Pancreas (tissue), 10 donors: ENCODE measurements at regions not wholly inside any gene's neighbourhood (a gene's known extent, or its start where the extent isn't known, plus 50 kb on each side); places are given as distances from the start of the nearest gene placed in this dataset.

ENCODE experiments used
- ATAC-seq, 4 donors: fragments of 200-7000 bp; cut with Tn5 transposase; one replicate each; pipeline versions ENCODE4 v1.8.0 to v1.9.1; 2020; ENCODE audit warnings: mild to moderate bottlenecking in 4 of 4, moderate library complexity in 4 of 4
- DNase-seq, 6 donors: peaks; one replicate each; pipeline ENCODE4 v3.0.0-alpha.2; 2020
- FAIRE-seq: peaks from 2 replicates; lab custom pipeline; 2012; peaks lifted over from hg19 to GRCh38; lab: Jason Lieb, UNC
- H3K27ac ChIP-seq, 4 donors: fragments of 200-600 bp; sonication (generic); 1 replicate in 3 of 4; 2 replicates in 1 of 4; pipeline versions ENCODE4 v1.5.0 to v1.8.0; 2020
- H3K27me3 ChIP-seq, 4 donors: fragments of 200-600 bp; one replicate each; pipeline ENCODE4 v1.8.0; 2021
- H3K36me3 ChIP-seq, 3 donors: fragments of 200-600 bp; sonication (generic) in 1 of 3; one replicate each; pipeline versions ENCODE4 v1.5.0 to v1.8.0; 2020 to 2021
- H3K4me1 ChIP-seq, 3 donors: fragments of 200-600 bp; one replicate each; pipeline ENCODE4 v1.8.0; 2021
- H3K4me3 ChIP-seq, 4 donors: fragments of 200-600 bp; sonication (generic) in 2 of 4; one replicate each; pipeline versions ENCODE4 v1.5.0 to v1.8.0; 2020 to 2021
- H3K9me3 ChIP-seq, 4 donors: fragments of 200-600 bp; one replicate each; pipeline ENCODE4 v1.8.0; 2021
- WGBS, 2 donors: extraction: QIAGEN DNeasy Blood & Tissue Kit; methylation state at CpG; one replicate each; pipeline ENCODE4 v1.1.7; 2013; 5-methylcytosine and 5-hydroxymethylcytosine counted together
- intact Hi-C, 3 donors: fragments of 100-400 bp; cut with DNase I; formaldehyde crosslinking; loops; one replicate each; pipeline versions ENCODE4 v1.11.1 to v1.14.2; 2022
- TF ChIP-seq, protein P1 (sequence below), 4 donors: fragments of 200-600 bp; sonication (generic) in 3 of 4; IDR thresholded peaks; one replicate each; pipeline versions ENCODE4 v1.5.0 to v1.8.0; 2021; ENCODE audit warnings: antibody characterized with exemption in 4 of 4
- donor health status: healthy with polysubstance abuse.
- donor health status: DM: no; HTN: no; CAD: no; lungs with moderate emphysema.
- donor health status: DM: no; HTN: no; CAD: no.
- donor health status: control.
- donor health status: control.
- donor health status: Bipolar disorder and iron deficiency.
- donor health status: DM: yes; HTN: yes; CAD: no.
- donor health status: DM: no; HTN: no; CAD: no.
- donor health status: DM: no; HTN: no; CAD: no.
- donor health status: DM: yes; HTN: yes; CAD: no.

DNA sequence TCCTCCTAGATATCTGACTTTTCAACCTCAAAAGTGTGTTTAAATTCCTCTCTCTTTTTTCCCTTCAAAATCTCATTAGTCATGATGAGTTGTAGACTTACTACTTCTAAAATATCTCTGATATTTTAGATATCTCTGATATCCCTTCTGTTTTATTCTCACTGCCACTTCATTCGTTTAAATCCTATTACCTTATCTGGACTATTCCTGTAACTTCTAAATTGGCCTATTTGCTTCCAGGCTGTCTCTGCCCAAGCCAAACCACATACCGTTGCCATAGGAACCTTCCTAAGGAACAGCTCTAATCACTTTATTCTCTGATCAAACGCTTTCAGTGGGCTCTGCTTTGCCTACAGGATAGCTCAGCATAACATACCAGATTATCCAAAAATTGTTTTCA, 333.1 kb upstream of the CHRM3 start:
- 29 to 33% methylated on average over 3 of the region's 3 CpGs for whole genome bisulfite sequencing, 2 donors
- Histone ChIP-seq H3K9me3 (no peaks in the 10 kb centered on the region), H3K4me3 (no peak overlapping the region), H3K36me3 (no peaks in the 10 kb centered on the region), H3K27me3 (no peaks in the 10 kb centered on the region), H3K4me1 (no peaks in the 10 kb centered on the region), H3K27ac (no peak overlapping the region)
- intact Hi-C loops, result no loop called here
- ATAC-seq (no peak), FAIRE-seq (no peak), DNase-seq (no peak)
- TF ChIP-seq, protein P1, sequence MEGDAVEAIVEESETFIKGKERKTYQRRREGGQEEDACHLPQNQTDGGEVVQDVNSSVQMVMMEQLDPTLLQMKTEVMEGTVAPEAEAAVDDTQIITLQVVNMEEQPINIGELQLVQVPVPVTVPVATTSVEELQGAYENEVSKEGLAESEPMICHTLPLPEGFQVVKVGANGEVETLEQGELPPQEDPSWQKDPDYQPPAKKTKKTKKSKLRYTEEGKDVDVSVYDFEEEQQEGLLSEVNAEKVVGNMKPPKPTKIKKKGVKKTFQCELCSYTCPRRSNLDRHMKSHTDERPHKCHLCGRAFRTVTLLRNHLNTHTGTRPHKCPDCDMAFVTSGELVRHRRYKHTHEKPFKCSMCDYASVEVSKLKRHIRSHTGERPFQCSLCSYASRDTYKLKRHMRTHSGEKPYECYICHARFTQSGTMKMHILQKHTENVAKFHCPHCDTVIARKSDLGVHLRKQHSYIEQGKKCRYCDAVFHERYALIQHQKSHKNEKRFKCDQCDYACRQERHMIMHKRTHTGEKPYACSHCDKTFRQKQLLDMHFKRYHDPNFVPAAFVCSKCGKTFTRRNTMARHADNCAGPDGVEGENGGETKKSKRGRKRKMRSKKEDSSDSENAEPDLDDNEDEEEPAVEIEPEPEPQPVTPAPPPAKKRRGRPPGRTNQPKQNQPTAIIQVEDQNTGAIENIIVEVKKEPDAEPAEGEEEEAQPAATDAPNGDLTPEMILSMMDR (IDR thresholded peaks at IDR 0.05), result no peak

DNA sequence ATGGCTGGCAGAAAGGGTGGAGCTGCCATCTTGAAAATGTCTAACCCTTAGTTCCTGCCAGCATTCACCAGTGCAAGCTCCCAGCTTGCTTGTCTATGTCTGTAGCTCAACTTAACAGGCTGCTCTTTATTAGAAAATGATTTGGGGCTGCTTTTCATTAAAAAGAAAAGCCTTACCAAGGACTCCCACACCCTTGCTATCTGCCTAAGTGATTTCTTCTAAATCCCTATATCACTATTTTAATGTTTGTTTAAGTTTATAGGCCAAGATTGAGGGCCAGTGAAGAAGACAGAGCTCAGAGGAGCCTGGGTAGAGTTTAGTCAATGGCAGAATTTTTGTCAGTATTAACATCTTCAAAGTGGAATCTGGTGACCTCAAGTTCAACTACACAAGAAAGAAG, 336.8 kb upstream of the CHRM3 start:
- no peak overlapping the region for H3K4me3 ChIP-seq

DNA sequence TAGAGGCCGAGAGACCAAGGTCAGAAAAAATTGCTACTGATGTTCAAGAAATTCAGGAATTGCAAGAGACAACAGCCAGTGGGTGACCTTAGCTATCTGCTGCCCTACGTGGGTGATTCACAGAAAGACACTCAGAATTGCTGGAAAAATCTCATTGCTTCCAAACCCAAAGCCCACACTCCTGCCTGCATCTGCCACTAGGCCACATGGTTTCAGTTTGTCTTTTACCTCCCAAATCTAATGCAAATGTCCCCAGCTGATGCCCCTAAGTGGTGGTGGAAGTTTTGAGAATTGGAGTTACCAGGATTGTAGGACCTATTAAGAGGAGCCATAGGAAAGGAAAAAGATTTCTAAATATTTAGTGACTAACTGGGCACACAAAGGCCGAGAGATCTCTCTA, 341.5 kb upstream of the CHRM3 start:
- intact Hi-C loops, result no loop called here
- DNase-seq (no peak), ATAC-seq (no peak), FAIRE-seq (no peak)
- Histone ChIP-seq H3K4me3 (no peak overlapping the region), H3K4me1 (no peaks in the 10 kb centered on the region), H3K27me3 (peaks cover 0 to 3% (median 0%) of the 10 kb centered on the region in 4 donors), H3K9me3 (no peaks in the 10 kb centered on the region), H3K27ac (no peak overlapping the region), H3K36me3 (no peaks in the 10 kb centered on the region)
- TF ChIP-seq, protein P1 (IDR thresholded peaks at IDR 0.05), result no peak
- WGBS, 2 donors, result 82 to 88% methylated on average over 3 of the region's 3 CpGs

More for the DNA sequence above, 336.8 kb upstream of the CHRM3 start:
- FAIRE-seq, result no peak
- ATAC-seq, result no peak
- peaks cover 0 to 3% (median 0%) of the 10 kb centered on the region in 4 donors for H3K27me3 ChIP-seq
- intact Hi-C loops, result no loop called here
- H3K4me1 ChIP-seq, result no peaks in the 10 kb centered on the region
- TF ChIP-seq, protein P1 (IDR thresholded peaks at IDR 0.05), result no peak
- no peaks in the 10 kb centered on the region for H3K36me3 ChIP-seq
- H3K9me3 ChIP-seq, result no peaks in the 10 kb centered on the region
- H3K27ac ChIP-seq, result no peak overlapping the region
- DNase-seq, result no peak

DNA sequence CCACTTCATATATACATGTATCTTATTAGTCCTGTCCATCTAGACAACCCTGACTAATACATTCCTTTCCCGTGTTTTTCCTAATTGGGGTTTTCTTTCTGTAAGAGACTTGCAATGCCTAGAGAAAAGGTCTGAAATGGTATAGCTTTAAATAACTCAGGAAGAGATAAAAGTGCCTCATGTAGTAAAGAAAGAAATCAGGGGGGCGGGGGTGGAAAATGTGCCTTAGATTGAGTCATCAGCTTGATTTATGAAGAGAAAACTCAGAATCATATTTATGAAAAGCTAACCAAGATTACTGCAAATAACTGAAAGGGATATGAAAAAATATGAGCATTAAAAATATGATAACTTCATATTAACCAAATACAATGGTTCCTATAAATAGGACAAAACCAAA, 345.8 kb upstream of the CHRM3 start:
- FAIRE-seq, result no peak
- intact Hi-C loops, result no loop called here
- TF ChIP-seq, protein P1 (IDR thresholded peaks at IDR 0.05), result no peak

DNA sequence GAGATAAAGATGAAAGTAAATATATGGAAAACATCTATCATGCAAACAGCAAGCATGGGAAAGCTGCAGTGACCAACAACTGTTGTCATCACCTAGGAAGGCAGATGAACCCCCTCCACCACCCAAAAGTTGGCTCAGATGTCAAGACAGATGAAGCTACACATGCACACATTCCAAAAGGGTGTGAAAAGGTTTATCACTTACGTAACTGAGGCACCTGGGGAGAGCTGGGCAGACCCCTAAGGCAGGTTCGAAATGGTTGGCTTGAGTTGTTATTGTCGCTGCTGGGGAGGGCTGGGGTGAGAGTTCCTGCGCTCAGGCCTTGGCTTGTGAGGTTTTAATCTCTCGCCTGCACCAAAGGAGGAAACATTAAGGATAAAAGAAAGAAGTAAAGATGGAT, 355.1 kb upstream of the CHRM3 start:
- no peak for DNase-seq
- Histone ChIP-seq H3K36me3 (no peaks in the 10 kb centered on the region), H3K4me3 (no peak overlapping the region), H3K4me1 (no peaks in the 10 kb centered on the region), H3K27ac (no peak overlapping the region), H3K9me3 (no peaks in the 10 kb centered on the region), H3K27me3 (no peaks in the 10 kb centered on the region)
- TF ChIP-seq, protein P1 (IDR thresholded peaks at IDR 0.05), result no peak
- no peak for ATAC-seq
- intact Hi-C loops, result no loop called here
- WGBS, 2 donors, result 76 to 89% methylated on average over 5 of the region's 5 CpGs
- FAIRE-seq, result no peak

More for the DNA sequence above, 345.8 kb upstream of the CHRM3 start:
- H3K27me3 ChIP-seq, result no peaks in the 10 kb centered on the region
- H3K27ac ChIP-seq, result no peak overlapping the region
- H3K4me1 ChIP-seq, result no peaks in the 10 kb centered on the region
- no peak overlapping the region for H3K4me3 ChIP-seq
- 86 to 87% methylated on average over 2 of the region's 2 CpGs for WGBS, 2 donors
- no peaks in the 10 kb centered on the region for H3K9me3 ChIP-seq
- ATAC-seq (no peak), DNase-seq (no peak)
- no peaks in the 10 kb centered on the region for H3K36me3 ChIP-seq
